GM06990 (cell line): ENCODE measurements at regions not wholly inside any gene's neighbourhood (a gene's known extent, or its start where the extent isn't known, plus 50 kb on each side); places are given as distances from the start of the nearest gene placed in this dataset.

ENCODE experiments used
- DNase-seq: peaks from one replicate; pipeline ENCODE4 v3.0.0-alpha.2; 2011; ENCODE audit not compliant: insufficient read length; ENCODE audit errors: extremely low read depth
- H3K27me3 ChIP-seq: replicated peaks from 2 replicates; pipeline ENCODE4 v1.6.0; 2011; ENCODE audit warnings: low read length; ENCODE audit not compliant: control insufficient read depth, insufficient read depth
- H3K36me3 ChIP-seq: 2 replicates; pipeline ENCODE4 v1.5.1; 2011; ENCODE audit warnings: low read length; ENCODE audit not compliant: control insufficient read depth, insufficient read depth
- H3K4me3 ChIP-seq: replicated peaks from 2 replicates; pipeline ENCODE4 v1.5.1; 2011; ENCODE audit warnings: low read depth, mild to moderate bottlenecking, control low read depth, low read length
- TF ChIP-seq, protein P1 (sequence below): IDR thresholded peaks from 2 replicates; pipeline ENCODE4 v1.5.1; 2011; ENCODE audit warnings: low read length, control low read depth, mild to moderate bottlenecking, inconsistent platforms; ENCODE audit not compliant: insufficient read depth, poor library complexity, severe bottlenecking

DNA sequence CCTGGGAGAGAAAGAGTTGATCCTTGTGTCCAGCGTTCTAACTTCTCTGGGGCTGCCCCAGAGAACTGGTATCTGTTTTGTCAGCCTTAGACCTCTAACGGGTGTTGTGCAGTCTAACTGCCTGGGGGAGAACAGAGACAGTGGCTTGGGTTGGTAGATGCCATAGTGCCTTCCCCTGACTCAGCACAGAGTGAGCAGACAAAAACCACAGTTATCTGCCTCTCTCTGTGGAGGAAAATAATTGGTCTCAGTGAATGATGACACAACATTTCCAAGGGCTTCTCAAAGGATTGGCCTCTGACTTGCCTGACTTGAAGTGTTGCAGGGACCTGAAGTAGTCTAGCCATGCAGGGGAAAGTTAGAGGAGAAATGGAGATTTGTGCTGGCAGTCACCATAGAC, 226.2 kb upstream of the MAN1A1 start:
- no peaks in the 10 kb centered on the region for H3K27me3 ChIP-seq
- H3K4me3 ChIP-seq: no peak overlapping the region
- TF ChIP-seq, protein P1, sequence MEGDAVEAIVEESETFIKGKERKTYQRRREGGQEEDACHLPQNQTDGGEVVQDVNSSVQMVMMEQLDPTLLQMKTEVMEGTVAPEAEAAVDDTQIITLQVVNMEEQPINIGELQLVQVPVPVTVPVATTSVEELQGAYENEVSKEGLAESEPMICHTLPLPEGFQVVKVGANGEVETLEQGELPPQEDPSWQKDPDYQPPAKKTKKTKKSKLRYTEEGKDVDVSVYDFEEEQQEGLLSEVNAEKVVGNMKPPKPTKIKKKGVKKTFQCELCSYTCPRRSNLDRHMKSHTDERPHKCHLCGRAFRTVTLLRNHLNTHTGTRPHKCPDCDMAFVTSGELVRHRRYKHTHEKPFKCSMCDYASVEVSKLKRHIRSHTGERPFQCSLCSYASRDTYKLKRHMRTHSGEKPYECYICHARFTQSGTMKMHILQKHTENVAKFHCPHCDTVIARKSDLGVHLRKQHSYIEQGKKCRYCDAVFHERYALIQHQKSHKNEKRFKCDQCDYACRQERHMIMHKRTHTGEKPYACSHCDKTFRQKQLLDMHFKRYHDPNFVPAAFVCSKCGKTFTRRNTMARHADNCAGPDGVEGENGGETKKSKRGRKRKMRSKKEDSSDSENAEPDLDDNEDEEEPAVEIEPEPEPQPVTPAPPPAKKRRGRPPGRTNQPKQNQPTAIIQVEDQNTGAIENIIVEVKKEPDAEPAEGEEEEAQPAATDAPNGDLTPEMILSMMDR: no peak
- DNase-seq: no peak
- no peaks in the 10 kb centered on the region for H3K36me3 ChIP-seq

DNA sequence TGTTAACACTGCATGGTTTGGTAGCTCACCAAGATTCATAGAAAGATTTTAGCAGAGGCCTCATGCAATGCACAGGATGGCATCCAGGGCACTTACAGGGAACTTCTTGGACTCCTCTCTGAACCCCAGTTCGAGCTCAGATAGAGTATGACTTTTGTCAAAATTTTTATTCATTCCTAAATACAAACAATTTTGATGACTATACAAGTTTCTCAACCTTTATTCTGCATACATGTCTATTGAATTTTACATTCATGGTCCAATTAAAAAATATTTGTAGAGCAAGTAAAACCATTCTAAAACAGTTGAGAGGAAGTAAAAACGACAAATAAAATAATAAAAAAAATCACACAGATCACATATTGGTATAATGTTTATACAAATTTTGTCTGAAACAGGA, 219.0 kb upstream of the MAN1A1 start:
- no peaks in the 10 kb centered on the region for H3K27me3 ChIP-seq

DNA sequence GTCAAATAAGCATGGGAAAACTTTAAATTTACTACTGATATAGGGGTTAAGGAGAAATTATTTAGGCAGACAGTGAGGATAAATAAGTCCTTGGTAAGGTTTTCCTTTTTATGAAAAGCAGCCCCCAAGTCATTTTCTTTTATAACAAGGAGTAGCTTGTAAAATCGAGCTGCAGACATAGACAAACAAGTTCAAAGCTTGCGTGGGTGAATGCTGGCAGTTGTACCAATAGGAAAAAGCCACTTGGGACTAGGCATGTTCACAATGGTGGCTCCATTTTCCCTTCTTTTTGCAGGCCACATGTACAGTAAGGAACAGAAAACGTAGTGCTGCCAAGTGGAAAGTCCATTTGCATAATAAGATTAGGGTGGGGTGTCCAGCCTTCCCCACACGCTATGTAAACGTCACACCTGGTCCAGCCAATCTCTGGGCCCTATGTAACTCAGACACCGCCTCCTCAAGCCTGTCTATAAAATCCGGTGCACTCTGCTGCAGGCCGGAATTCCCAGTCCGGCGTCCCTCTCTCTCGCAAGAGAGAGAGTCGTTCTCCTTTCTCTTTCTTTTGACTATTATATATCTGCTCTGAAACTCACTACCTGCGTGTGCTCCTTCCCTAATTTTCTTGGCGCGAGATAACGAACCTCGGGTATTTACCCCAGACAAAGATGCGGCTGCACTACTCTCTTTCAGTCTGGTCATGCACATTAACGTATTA, 217.1 kb upstream of the MAN1A1 start:
- Histone ChIP-seq H3K27me3 (no peaks in the 10 kb centered on the region), H3K36me3 (no peaks in the 10 kb centered on the region), H3K4me3 (no peak overlapping the region)
- TF ChIP-seq, protein P1: no peak
- no peak for DNase-seq

More for the DNA sequence above, 219.0 kb upstream of the MAN1A1 start:
- Histone ChIP-seq H3K36me3 (no peaks in the 10 kb centered on the region), H3K4me3 (no peak overlapping the region)
- TF ChIP-seq, protein P1: no peak
- DNase-seq: no peak

DNA sequence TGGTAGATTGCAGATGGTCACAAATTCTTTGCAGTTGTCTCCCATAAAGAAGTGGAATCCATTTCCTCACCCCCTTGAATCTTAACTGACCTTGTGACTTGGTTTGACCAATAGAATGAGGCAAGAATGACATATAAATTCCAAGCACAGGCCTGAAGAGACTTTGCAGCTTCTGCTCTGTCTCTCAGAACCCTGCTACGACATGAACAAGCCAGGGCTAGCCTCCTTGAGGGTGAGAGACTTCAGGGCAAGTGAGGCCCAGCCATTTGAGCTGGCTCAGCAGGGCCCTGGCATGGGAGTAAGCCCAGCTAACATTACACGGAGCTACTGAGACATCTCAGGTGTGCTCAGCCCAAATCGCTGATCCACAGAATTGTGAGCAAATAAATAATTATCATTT, 216.3 kb upstream of the MAN1A1 start:
- no peak overlapping the region for H3K4me3 ChIP-seq
- DNase-seq: no peak
- TF ChIP-seq, protein P1: no peak
- H3K36me3 ChIP-seq: no peaks in the 10 kb centered on the region
- no peaks in the 10 kb centered on the region for H3K27me3 ChIP-seq

- H3K4me3 ChIP-seq: no peak overlapping the region
- no peaks in the 10 kb centered on the region for H3K36me3 ChIP-seq
- no peaks in the 10 kb centered on the region for H3K27me3 ChIP-seq
- TF ChIP-seq, protein P1: no peak
- no peak for DNase-seq
These were observed 212.6 kb upstream of the MAN1A1 start for GRCh38 chr6:119562168-119562567.

DNA sequence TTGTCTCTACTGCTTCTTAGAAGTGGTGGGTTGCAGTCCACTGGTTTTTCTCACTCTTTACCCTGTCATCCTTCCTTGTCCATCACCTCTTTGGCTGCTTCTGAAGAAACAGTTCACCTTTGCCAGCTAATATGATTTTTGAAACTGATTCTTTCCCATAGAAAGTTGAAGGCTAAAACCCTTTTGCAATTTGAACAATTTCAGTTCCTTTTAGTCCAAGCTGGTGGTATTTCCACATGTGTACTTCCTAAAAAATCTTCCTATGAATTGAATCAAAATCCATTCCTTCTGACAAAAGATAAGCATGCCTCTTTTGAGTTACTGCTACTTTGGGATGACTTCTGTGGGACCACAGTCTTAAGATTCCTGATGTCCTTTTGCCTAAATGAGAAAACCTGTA, 210.0 kb upstream of the MAN1A1 start:
- Histone ChIP-seq H3K4me3 (no peak overlapping the region), H3K27me3 (no peaks in the 10 kb centered on the region), H3K36me3 (no peaks in the 10 kb centered on the region)
- no peak for DNase-seq
- TF ChIP-seq, protein P1: no peak
